IMR-90 (cell line): ENCODE measurements at regions not wholly inside any gene's neighbourhood (a gene's known extent, or its start where the extent isn't known, plus 50 kb on each side); places are given as distances from the start of the nearest gene placed in this dataset.

Source experiments
- ATAC-seq: fragments of 200-7000 bp; cut with Tn5 transposase; 2 replicates; pipeline ENCODE4 v1.9.1; 2020; ENCODE audit warnings: low read depth, mild to moderate bottlenecking, moderate library complexity
- BruUV-seq: library from RNA; stranded (reverse); fragments of 400-500 nt; replicated peaks from 2 replicates; lab custom pipeline; 2021; lab: Mats Ljungman, UMichigan
- CTCF ChIA-PET: fragments of 300-600 bp; formaldehyde crosslinking; extraction: SDS; loops from one replicate; lab custom pipeline; 2021; ENCODE audit warnings: antibody characterized with exemption; lab: Yijun Ruan, JAX
- POLR2A ChIA-PET: fragments of 300-600 bp; sonication (Branson Sonifier 250); formaldehyde crosslinking; loops from one replicate; lab custom pipeline; 2022; ENCODE audit warnings: antibody characterized with exemption; ENCODE audit not compliant: unreplicated experiment; lab: Charles Lee
- DNase-seq: peaks from one replicate; pipeline ENCODE4 v3.0.0; 2013
- H2AFZ ChIP-seq: replicated peaks from 2 replicates; pipeline ENCODE3; 2013; ENCODE audit warnings: low read length, mild to moderate bottlenecking; ENCODE audit not compliant: poor library complexity
- H2AK5ac ChIP-seq: 2 replicates; pipeline ENCODE4 v1.6.1; 2013; ENCODE audit warnings: low read depth, low read length, inconsistent platforms
- H2AK9ac ChIP-seq: replicated peaks from 2 replicates; pipeline ENCODE3; 2013; ENCODE audit warnings: mild to moderate bottlenecking, low read depth, low read length, moderate library complexity; ENCODE audit not compliant: poor library complexity
- H2BK120ac ChIP-seq: 2 replicates; pipeline ENCODE4 v1.6.1; 2013; ENCODE audit warnings: low read depth, low read length, inconsistent platforms
- H2BK15ac ChIP-seq: 3 replicates; pipeline ENCODE4 v1.6.1; 2013; ENCODE audit warnings: low read depth, low read length, inconsistent platforms
- H2BK20ac ChIP-seq: 2 replicates; pipeline ENCODE4 v1.6.1; 2013; ENCODE audit warnings: low read depth, mild to moderate bottlenecking, inconsistent platforms, low read length, moderate library complexity
- H2BK5ac ChIP-seq: 2 replicates; pipeline ENCODE4 v1.6.1; 2013; ENCODE audit warnings: mild to moderate bottlenecking, low read depth, low read length, inconsistent platforms; ENCODE audit not compliant: poor library complexity, severe bottlenecking
- H3K14ac ChIP-seq: replicated peaks from 2 replicates; pipeline ENCODE4 v1.6.1; 2013; ENCODE audit warnings: low read depth, low read length, inconsistent platforms
- H3K18ac ChIP-seq: 2 replicates; pipeline ENCODE4 v1.6.1; 2013; ENCODE audit warnings: low read depth, low read length, control low read depth
- H3K23ac ChIP-seq: 2 replicates; pipeline ENCODE4 v1.6.1; 2013; ENCODE audit warnings: low read depth, low read length, inconsistent platforms
- H3K27ac ChIP-seq: 2 replicates; pipeline ENCODE4 v1.5.1; 2013; ENCODE audit warnings: mild to moderate bottlenecking, control low read depth, low read length; ENCODE audit not compliant: insufficient read depth
- H3K27me3 ChIP-seq: 2 replicates; pipeline ENCODE4 v1.6.1; 2013; ENCODE audit warnings: low read length; ENCODE audit not compliant: control insufficient read depth, insufficient read depth
- H3K36me3 ChIP-seq: 2 replicates; pipeline ENCODE4 v1.6.1; 2013; ENCODE audit warnings: low read length, mixed read lengths; ENCODE audit not compliant: control insufficient read depth, insufficient read depth
- H3K4ac ChIP-seq: 2 replicates; pipeline ENCODE4 v1.6.1; 2013; ENCODE audit warnings: low read depth, low read length, inconsistent platforms
- H3K4me1 ChIP-seq: 2 replicates; pipeline ENCODE4 v1.6.1; 2013; ENCODE audit warnings: low read length, mixed read lengths; ENCODE audit not compliant: control insufficient read depth, insufficient read depth
- H3K4me2 ChIP-seq: 2 replicates; pipeline ENCODE4 v1.6.1; 2013; ENCODE audit warnings: low read depth, mild to moderate bottlenecking, control low read depth, low read length, moderate library complexity
- H3K4me3 ChIP-seq: 2 replicates; pipeline ENCODE4 v1.5.1; 2013; ENCODE audit warnings: low read depth, mild to moderate bottlenecking, control low read depth, low read length, moderate library complexity; ENCODE audit not compliant: insufficient read depth
- H3K56ac ChIP-seq: 2 replicates; pipeline ENCODE4 v1.6.1; 2013; ENCODE audit warnings: low read length, inconsistent platforms; ENCODE audit not compliant: insufficient read depth; ENCODE audit errors: extremely low read depth
- H3K79me1 ChIP-seq, 2 experiments: 2 replicates each; pipeline ENCODE4 v1.6.1; 2013; ENCODE audit warnings: low read length in 2 of 2, inconsistent platforms in 1 of 2, low read depth in 1 of 2
- H3K9ac ChIP-seq: 2 replicates; pipeline ENCODE4 v1.6.1; 2013; ENCODE audit warnings: low read depth, low read length, control low read depth
- H3K9me1 ChIP-seq: 2 replicates; pipeline ENCODE4 v1.6.1; 2013; ENCODE audit warnings: low read length, inconsistent platforms; ENCODE audit not compliant: insufficient read depth
- H3K9me3 ChIP-seq: 2 replicates; pipeline ENCODE4 v1.6.1; 2013; ENCODE audit warnings: low read length; ENCODE audit not compliant: control insufficient read depth, insufficient read depth
- H4K20me1 ChIP-seq: 2 replicates; pipeline ENCODE4 v1.6.1; 2013; ENCODE audit warnings: low read length, inconsistent platforms; ENCODE audit not compliant: insufficient read depth
- H4K5ac ChIP-seq: 2 replicates; pipeline ENCODE4 v1.6.1; 2013; ENCODE audit warnings: mild to moderate bottlenecking, low read depth, low read length, control low read depth
- H4K8ac ChIP-seq, 2 experiments: 2 replicates each; pipeline ENCODE4 v1.6.1; 2013; ENCODE audit warnings: low read depth in 2 of 2, low read length in 2 of 2, control low read depth in 1 of 2, inconsistent platforms in 1 of 2
- H4K91ac ChIP-seq: 2 replicates; pipeline ENCODE4 v1.6.1; 2013; ENCODE audit warnings: low read depth, low read length, inconsistent platforms; ENCODE audit not compliant: insufficient read depth
- BHLHE40 ChIP-seq: fragments of 150-350 bp; IDR thresholded peaks from 2 replicates; pipeline ENCODE4 v1.6.1; 2016; ENCODE audit warnings: mild to moderate bottlenecking, low read depth, low read length
- CEBPB ChIP-seq: IDR thresholded peaks from 2 replicates; pipeline ENCODE4 v1.6.1; 2012; ENCODE audit warnings: low read depth, low read length, improper control_type of control experiment
- FOS ChIP-seq: fragments of 150-350 bp; IDR thresholded peaks from 2 replicates; pipeline ENCODE4 v1.6.1; 2016; ENCODE audit warnings: low read depth, low read length
- MAFK ChIP-seq: IDR thresholded peaks from 2 replicates; pipeline ENCODE4 v1.6.1; 2012; ENCODE audit warnings: low read depth, low read length, improper control_type of control experiment
- NFE2L2 ChIP-seq: fragments of 150-350 bp; IDR thresholded peaks from 2 replicates; pipeline ENCODE4 v1.6.1; 2016; ENCODE audit warnings: low read depth, mild to moderate bottlenecking, low read length
- POLR2A ChIP-seq: IDR thresholded peaks from 2 replicates; pipeline ENCODE4 v1.6.1; 2012; ENCODE audit warnings: mild to moderate bottlenecking, low read depth, low read length
- RAD21 ChIP-seq: IDR thresholded peaks from 2 replicates; pipeline ENCODE4 v1.6.1; 2012; ENCODE audit warnings: low read length, improper control_type of control experiment
- RCOR1 ChIP-seq: IDR thresholded peaks from 2 replicates; pipeline ENCODE4 v1.6.1; 2012; ENCODE audit warnings: mild to moderate bottlenecking, low read length, improper control_type of control experiment; ENCODE audit not compliant: insufficient replicate concordance
- RFX5 ChIP-seq: IDR thresholded peaks from 2 replicates; pipeline ENCODE4 v1.8.0; 2012; ENCODE audit warnings: low read depth, mild to moderate bottlenecking, low read length, moderate library complexity
- dilution Hi-C: fragments of 300-500 bp; cut with HindIII; formaldehyde crosslinking; loops from one replicate; pipeline ENCODE4 v1.14.3; 2018; ENCODE audit warnings: low sequenced_read_pairs; ENCODE audit not compliant: unreplicated experiment
- in situ Hi-C: fragments of 300-500 bp; cut with MboI; formaldehyde crosslinking; loops from 3 replicates; pipeline ENCODE4 v1.14.3; 2019; ENCODE audit warnings: low sequenced_read_pairs, inconsistent platforms, mixed read lengths
- intact Hi-C: fragments of 100-400 bp; cut with micrococcal nuclease; formaldehyde crosslinking; loops from 2 replicates; pipeline ENCODE4 v1.10.0; 2022

- TF ChIP-seq POLR2A = no peak
- TF ChIP-seq RAD21 = no peak
- no peak for TF ChIP-seq CEBPB
- TF ChIP-seq NFE2L2 = no peak
- no peak for TF ChIP-seq BHLHE40
- TF ChIP-seq RFX5 = no peak
- TF ChIP-seq RCOR1 = no peak
- TF ChIP-seq MAFK = no peak
- no peak for TF ChIP-seq FOS
- H3K36me3 ChIP-seq = no peaks in the 10 kb centered on the region
- H3K4ac ChIP-seq = no peak overlapping the region
- no peak overlapping the region for H2AFZ ChIP-seq
- POLR2A ChIA-PET = no interaction called here
- H2AK9ac ChIP-seq = no peak overlapping the region
- dilution Hi-C loops (no loop called here), intact Hi-C loops (no loop called here), in situ Hi-C loops (no loop called here)
- H3K9me1 ChIP-seq = no peaks in the 10 kb centered on the region
- no peak overlapping the region for H3K9ac ChIP-seq
- no TSS peak for BruUV-seq
- H3K9me3 ChIP-seq = no peaks in the 10 kb centered on the region; the same call in 1 of the 2 replicates
- H2BK20ac ChIP-seq = no peak overlapping the region
- H3K79me1 ChIP-seq = no peaks in the 10 kb centered on the region
- no peak overlapping the region for H2AK5ac ChIP-seq
- H2BK5ac ChIP-seq = no peak overlapping the region
- H3K4me3 ChIP-seq = no peak overlapping the region
- H3K18ac ChIP-seq = no peak overlapping the region
- H2BK120ac ChIP-seq = no peak overlapping the region
- H3K4me2 ChIP-seq = no peak overlapping the region
- no peak overlapping the region for H4K5ac ChIP-seq
- H3K4me1 ChIP-seq = no peaks in the 10 kb centered on the region
- H4K91ac ChIP-seq = no peak overlapping the region
- no peaks in the 10 kb centered on the region for H3K27me3 ChIP-seq
- DNase-seq (no peak), ATAC-seq (no peak)
- H3K14ac ChIP-seq = no peak overlapping the region
- H3K23ac ChIP-seq = no peak overlapping the region
- H3K56ac ChIP-seq = no peak overlapping the region
- CTCF ChIA-PET = no interaction called here
- H4K20me1 ChIP-seq = no peaks in the 10 kb centered on the region
- H2BK15ac ChIP-seq = no peak overlapping the region
- H4K8ac ChIP-seq = no peak overlapping the region
- no peak overlapping the region for H3K27ac ChIP-seq
Measured at GRCh38 chr3:76938962-76939361, 100.9 kb upstream of the ROBO2 start.
